Stimulated activated naive CD8-positive, alpha-beta T cell treated with anti-CD3 and anti-CD28 coated beads, Interleukin-15, amount 100 ng/mL, for 72 hours (primary cell): ENCODE measurements at regions not wholly inside any gene's neighbourhood (a gene's known extent, or its start where the extent isn't known, plus 50 kb on each side); places are given as distances from the start of the nearest gene placed in this dataset.
A peak's percentile ranks its signal among the peaks of the same experiment; 100 is the strongest.

Experiments used
- ATAC-seq: fragments of 150-1000 bp; cut with Tn5 transposase; 2 replicates; pipeline ENCODE4 v1.10.0; 2021; ENCODE audit warnings: mild to moderate bottlenecking, moderate library complexity
- DNase-seq, 2 donors: peaks; one replicate each; pipeline ENCODE4 v3.0.0; 2021 to 2022
- H3K27ac Mint-ChIP-seq, 2 donors: one replicate each; pipeline ENCODE4 v1.8.0; 2022; ENCODE audit warnings: mild to moderate bottlenecking in 2 of 2, mixed read lengths in 2 of 2, moderate library complexity in 2 of 2
- H3K27me3 Mint-ChIP-seq: one replicate; pipeline ENCODE4 v1.8.0; 2022; ENCODE audit warnings: mixed read lengths
- H3K4me1 Mint-ChIP-seq: one replicate; pipeline ENCODE4 v1.8.0; 2022; ENCODE audit warnings: mild to moderate bottlenecking, mixed read lengths
- H3K4me3 Mint-ChIP-seq, 2 donors: one replicate each; pipeline ENCODE4 v1.8.0; 2022; ENCODE audit warnings: mild to moderate bottlenecking in 2 of 2, mixed read lengths in 2 of 2, moderate library complexity in 1 of 2
- H3K9me3 Mint-ChIP-seq, 2 donors: one replicate each; pipeline ENCODE4 v1.8.0; 2022; ENCODE audit warnings: mixed read lengths in 2 of 2

DNA sequence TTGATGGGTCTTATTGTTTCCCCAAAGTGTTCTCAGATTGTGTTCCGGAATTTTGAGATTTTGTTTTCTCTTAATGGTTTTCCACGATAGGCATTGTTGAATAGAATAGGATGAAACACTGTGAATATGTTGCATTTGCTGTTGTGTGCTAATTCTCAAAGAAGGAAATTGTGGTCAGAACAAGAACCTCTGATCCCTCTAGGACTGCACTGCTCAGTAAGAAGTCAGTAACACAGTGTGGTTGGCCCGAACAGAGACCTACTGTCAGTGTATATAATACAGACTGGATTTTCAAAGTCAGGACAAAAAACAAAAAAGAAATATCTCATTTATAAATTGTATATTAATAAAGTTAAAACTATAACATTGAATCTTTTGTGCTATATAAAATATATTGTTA, 494.8 kb downstream of the MAT2B start:
- Mint-ChIP-seq H3K27ac (no peak overlapping the region), H3K27me3 (no peaks in the 10 kb centered on the region), H3K4me1 (no peaks in the 10 kb centered on the region), H3K4me3 (no peak overlapping the region), H3K9me3 (no peaks in the 10 kb centered on the region)
- DNase-seq, result no peak
- no peak for ATAC-seq

- no peak for ATAC-seq
Observed at GRCh38 chr5:164000819-164001218, 495.4 kb downstream of the MAT2B start.

DNA sequence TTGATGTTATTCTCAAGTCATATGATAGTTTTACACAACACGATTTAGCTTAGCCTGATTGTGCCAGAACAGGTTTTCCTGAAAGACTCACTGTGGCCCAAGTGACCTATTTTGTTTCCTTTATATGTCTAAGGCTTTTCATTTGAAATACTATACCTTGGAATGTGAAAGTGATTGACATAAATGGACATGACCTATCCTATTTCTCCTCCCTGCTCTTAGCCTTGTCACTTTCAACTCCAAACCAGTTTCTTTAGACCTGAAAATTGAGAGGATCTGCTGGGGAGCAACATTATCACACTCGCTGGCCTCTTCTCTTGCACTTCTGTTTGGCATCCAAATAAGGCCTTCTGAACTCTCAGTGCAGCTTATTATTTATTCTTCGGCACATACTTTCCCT, 496.8 kb downstream of the MAT2B start:
- Mint-ChIP-seq H3K4me1 (no peaks in the 10 kb centered on the region), H3K4me3 (no peak overlapping the region)
- no peak for DNase-seq

More at GRCh38 chr5:164000819-164001218, 495.4 kb downstream of the MAT2B start:
- DNase-seq, result no peak
- H3K4me1 Mint-ChIP-seq, result no peaks in the 10 kb centered on the region
- no peak overlapping the region for H3K4me3 Mint-ChIP-seq
- H3K27me3 Mint-ChIP-seq, result no peaks in the 10 kb centered on the region
- H3K9me3 Mint-ChIP-seq, result no peaks in the 10 kb centered on the region
- H3K27ac Mint-ChIP-seq, result no peak overlapping the region

GRCh38 chr5:164002628-164003027, 497.2 kb downstream of the MAT2B start:
- Mint-ChIP-seq H3K27me3 (no peaks in the 10 kb centered on the region), H3K4me1 (no peaks in the 10 kb centered on the region), H3K27ac (no peak overlapping the region), H3K9me3 (no peaks in the 10 kb centered on the region), H3K4me3 (no peak overlapping the region)
- DNase-seq (no peak), ATAC-seq (no peak)

More for the DNA sequence above, 496.8 kb downstream of the MAT2B start:
- no peaks in the 10 kb centered on the region for H3K9me3 Mint-ChIP-seq
- no peaks in the 10 kb centered on the region for H3K27me3 Mint-ChIP-seq
- H3K27ac Mint-ChIP-seq, result no peak overlapping the region
- no peak for ATAC-seq

DNA sequence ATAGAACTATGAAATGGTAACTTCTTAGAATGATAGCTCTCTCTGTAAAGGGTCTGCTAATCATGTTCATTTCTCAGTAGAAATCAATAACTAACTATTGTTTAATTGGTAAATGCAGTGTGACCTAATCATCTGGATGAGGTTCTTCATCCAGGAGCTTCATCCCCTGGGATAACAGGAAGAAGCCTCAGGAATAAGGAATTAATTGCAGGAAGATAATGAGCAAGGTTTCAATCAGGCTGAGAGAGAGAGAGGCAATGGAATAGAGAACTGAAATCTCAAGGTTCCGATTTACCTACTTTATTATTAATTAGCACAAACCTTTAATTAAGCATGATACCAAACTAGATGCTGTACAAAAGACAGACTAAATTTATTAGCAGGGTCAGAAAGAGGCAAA, 499.7 kb downstream of the MAT2B start:
- no peak overlapping the region for H3K4me3 Mint-ChIP-seq
- no peaks in the 10 kb centered on the region for H3K27me3 Mint-ChIP-seq
- H3K9me3 Mint-ChIP-seq, result no peaks in the 10 kb centered on the region
- DNase-seq, result no peak
- H3K27ac Mint-ChIP-seq, result no peak overlapping the region
- ATAC-seq, result no peak
- H3K4me1 Mint-ChIP-seq, result no peaks in the 10 kb centered on the region

- ATAC-seq, result no peak
- Mint-ChIP-seq H3K27ac (no peak overlapping the region), H3K4me1 (no peaks in the 10 kb centered on the region), H3K27me3 (no peaks in the 10 kb centered on the region), H3K4me3 (no peak overlapping the region), H3K9me3 (no peaks in the 10 kb centered on the region)
- no peak for DNase-seq
Observed at GRCh38 chr5:164007064-164007463, 501.6 kb downstream of the MAT2B start.

DNA sequence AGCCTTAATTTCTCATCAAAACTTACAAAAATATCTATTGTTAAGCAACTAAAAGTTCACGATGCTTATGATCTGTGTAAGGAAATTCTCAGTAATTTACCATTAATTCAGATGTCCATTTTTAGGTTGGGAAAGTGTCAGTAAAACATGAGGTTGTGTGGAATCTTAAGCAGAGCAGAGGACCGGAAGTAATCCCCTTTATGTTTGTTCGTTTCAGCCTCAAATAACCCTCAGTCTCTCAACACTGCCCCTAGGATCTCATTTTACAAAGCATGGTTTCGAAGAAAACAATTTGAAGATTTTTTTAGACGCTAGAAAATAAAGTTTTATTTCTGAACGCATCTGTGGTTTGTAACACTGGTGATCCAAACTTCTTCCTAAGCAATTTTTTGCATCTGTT, 504.2 kb downstream of the MAT2B start:
- H3K27ac Mint-ChIP-seq, result no peak overlapping the region
- ATAC-seq (no peak), DNase-seq (no peak)
- no peaks in the 10 kb centered on the region for H3K9me3 Mint-ChIP-seq
- no peaks in the 10 kb centered on the region for H3K4me1 Mint-ChIP-seq
- no peak overlapping the region for H3K4me3 Mint-ChIP-seq
- no peaks in the 10 kb centered on the region for H3K27me3 Mint-ChIP-seq

DNA sequence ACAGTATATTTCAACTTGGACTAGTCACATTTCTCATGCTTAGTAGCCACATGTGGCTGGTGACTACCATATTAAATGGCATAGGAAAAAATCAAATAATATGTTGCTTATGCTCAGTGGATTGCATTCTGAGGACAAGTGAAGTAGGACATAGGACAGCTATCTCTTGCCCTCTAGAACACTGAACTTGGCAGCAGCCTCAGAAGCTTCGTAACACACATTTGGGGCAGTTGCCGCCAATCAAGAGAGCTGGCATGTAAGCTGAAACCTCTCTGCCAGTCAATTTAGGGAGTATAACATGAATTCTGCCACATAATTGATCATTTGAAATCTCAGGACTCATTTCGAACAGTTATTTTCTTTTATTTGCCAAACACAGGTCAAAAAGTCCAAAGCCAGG, 505.5 kb downstream of the MAT2B start:
- ATAC-seq (no peak), DNase-seq (no peak)
- Mint-ChIP-seq H3K27ac (no peak overlapping the region), H3K4me3 (no peak overlapping the region), H3K4me1 (no peaks in the 10 kb centered on the region), H3K9me3 (no peaks in the 10 kb centered on the region), H3K27me3 (no peaks in the 10 kb centered on the region)

DNA sequence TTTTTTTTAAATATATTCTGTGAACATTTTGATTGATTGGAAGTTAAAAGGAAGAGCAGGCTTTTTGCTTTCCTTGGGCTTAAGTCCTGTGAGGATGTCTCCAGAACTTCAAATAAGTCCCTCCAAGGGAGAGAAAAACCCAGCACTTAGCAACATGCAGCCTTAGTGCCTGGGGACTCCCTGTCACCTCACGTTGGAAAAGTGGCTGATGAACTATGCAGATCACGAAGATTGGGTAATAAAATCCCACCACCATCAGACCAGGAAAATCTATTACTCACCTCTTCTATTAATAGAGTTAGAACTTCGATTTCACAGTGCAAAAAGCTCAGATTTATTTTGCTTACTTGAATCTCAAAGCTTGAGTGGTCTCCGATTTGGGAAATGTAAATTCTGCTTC, 507.0 kb downstream of the MAT2B start:
- Mint-ChIP-seq H3K4me1 (no peaks in the 10 kb centered on the region), H3K27ac (no peak overlapping the region), H3K9me3 (no peaks in the 10 kb centered on the region), H3K27me3 (no peaks in the 10 kb centered on the region), H3K4me3 (no peak overlapping the region)
- ATAC-seq (no peak), DNase-seq (no peak)

DNA sequence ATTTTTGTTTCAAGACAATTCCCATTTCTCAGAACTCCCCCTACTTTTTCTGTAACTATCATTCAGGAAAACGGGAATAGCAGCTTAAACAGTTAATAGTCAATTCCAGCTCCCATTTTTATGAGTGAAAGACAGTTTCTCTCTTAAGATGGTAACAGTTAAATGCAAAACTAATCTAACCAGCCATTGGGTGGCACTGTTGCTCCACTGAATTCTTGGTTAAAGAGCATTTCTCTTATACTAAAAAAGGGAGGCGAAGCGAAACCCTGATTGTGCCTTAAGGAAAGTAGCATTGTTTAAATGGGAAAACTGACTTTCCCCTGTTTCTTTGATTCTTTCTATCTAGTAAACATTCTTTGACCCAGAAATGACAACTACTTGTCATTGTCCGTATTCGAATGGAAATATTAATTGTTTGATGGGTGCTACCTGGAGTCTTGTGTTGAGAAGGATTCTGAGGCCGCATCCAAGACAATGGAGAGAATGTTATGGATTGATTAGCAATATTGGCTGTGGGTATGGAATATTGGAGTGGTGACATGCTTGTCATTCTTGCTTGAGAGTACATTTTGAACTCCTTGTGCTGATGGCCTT, 507.8 kb downstream of the MAT2B start:
- no peaks in the 10 kb centered on the region for H3K4me1 Mint-ChIP-seq
- DNase-seq, result peak; percentile 9 to 17
- no peak overlapping the region for H3K27ac Mint-ChIP-seq
- H3K4me3 Mint-ChIP-seq, result no peak overlapping the region
- H3K9me3 Mint-ChIP-seq, result no peaks in the 10 kb centered on the region
- no peak for ATAC-seq
- H3K27me3 Mint-ChIP-seq, result no peaks in the 10 kb centered on the region

GRCh38 chr5:164020116-164020515, 514.7 kb downstream of the MAT2B start:
- no peak for DNase-seq
- no peak for ATAC-seq
- Mint-ChIP-seq H3K4me1 (no peaks in the 10 kb centered on the region), H3K4me3 (no peak overlapping the region), H3K27ac (no peak overlapping the region), H3K9me3 (no peaks in the 10 kb centered on the region), H3K27me3 (no peaks in the 10 kb centered on the region)

DNA sequence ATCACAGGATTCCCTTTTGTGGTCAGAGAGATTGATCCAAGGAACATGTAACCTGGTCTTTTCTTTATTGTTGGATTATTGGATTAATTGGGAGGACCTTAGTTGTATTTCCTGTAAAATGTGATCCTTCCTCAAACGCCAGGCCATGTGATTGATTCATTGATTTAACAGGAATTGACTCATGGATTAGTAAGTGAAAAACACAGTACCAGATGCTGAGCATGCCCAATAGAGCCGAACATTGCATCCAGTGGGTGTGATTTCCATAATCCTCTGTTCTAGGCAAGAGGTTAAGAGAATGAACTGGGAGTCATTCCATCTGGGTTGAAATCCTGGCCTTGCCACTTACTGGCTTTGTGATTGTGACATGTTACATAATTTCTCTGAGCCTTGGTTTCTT, 522.3 kb downstream of the MAT2B start:
- ATAC-seq, result no peak
- H3K4me3 Mint-ChIP-seq, result no peak overlapping the region
- no peak overlapping the region for H3K27ac Mint-ChIP-seq
- H3K27me3 Mint-ChIP-seq, result no peaks in the 10 kb centered on the region
- no peak for DNase-seq
- peaks cover 0 to 8% of the 10 kb centered on the region in 2 donors for H3K9me3 Mint-ChIP-seq
- no peaks in the 10 kb centered on the region for H3K4me1 Mint-ChIP-seq

- no peak for ATAC-seq
- Mint-ChIP-seq H3K4me3 (no peak overlapping the region), H3K27ac (no peak overlapping the region), H3K9me3 (peaks cover 0 to 18% of the 10 kb centered on the region in 2 donors), H3K4me1 (no peaks in the 10 kb centered on the region), H3K27me3 (no peaks in the 10 kb centered on the region)
- no peak for DNase-seq
Observed at GRCh38 chr5:164038128-164038783, 532.8 kb downstream of the MAT2B start.

- H3K27me3 Mint-ChIP-seq, result no peaks in the 10 kb centered on the region
- DNase-seq (no peak), ATAC-seq (no peak)
- no peaks in the 10 kb centered on the region for H3K4me1 Mint-ChIP-seq
- H3K9me3 Mint-ChIP-seq, result peaks cover 1 to 16% of the 10 kb centered on the region in 2 donors
- no peak overlapping the region for H3K27ac Mint-ChIP-seq
- no peak overlapping the region for H3K4me3 Mint-ChIP-seq
Observed at GRCh38 chr5:164041105-164041504, 535.7 kb downstream of the MAT2B start.

DNA sequence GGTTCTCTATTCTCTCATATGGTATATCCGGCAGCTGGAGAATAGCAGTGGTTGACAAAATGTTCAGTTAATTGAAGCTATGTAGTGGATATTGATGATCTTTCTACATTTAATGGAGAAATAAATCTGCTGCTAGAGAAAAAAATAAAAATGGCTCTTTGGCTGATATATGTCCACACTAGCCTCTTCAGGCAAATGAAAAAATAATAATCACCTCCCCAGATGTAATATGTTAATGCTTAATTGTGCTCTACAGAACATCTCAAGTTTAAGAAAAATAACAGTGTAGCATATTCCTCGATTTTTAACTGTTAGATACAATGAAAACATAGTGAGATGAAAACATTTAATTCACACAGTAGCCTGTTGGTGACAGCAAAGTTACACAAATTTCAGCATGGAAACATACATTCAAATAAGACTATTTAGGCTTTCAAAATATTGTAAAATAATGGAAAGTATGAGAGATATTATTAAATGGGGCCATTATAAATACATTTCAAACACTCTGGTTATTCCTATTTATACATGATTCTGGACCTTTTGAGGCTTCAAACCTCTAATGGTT, 543.0 kb downstream of the MAT2B start:
- H3K27me3 Mint-ChIP-seq, result no peaks in the 10 kb centered on the region

DNA sequence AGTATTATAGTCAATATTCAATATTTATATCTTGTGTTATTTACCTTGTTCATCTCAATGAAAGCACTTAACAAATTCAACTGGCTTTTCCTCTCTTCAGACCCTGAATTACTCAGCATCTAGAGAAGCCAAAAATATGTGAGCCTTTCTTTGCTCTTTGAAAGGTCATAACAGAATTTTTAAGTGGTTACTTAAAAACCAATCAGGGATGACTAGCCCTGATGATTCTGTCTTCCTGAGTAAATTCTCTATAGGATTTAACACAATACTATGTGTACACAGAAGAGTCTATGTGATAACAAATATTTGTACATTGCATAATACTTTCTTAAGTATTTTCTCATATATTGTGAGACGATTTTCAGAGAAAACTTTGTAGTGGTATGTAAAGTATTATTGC, 546.3 kb downstream of the MAT2B start:
- ATAC-seq (no peak), DNase-seq (no peak)
- no peaks in the 10 kb centered on the region for H3K27me3 Mint-ChIP-seq
- no peaks in the 10 kb centered on the region for H3K4me1 Mint-ChIP-seq
- peaks cover 1 to 14% of the 10 kb centered on the region in 2 donors for H3K9me3 Mint-ChIP-seq
- H3K4me3 Mint-ChIP-seq, result no peak overlapping the region
- H3K27ac Mint-ChIP-seq, result no peak overlapping the region

More for the DNA sequence above, 543.0 kb downstream of the MAT2B start:
- DNase-seq, result no peak
- Mint-ChIP-seq H3K4me1 (no peaks in the 10 kb centered on the region), H3K4me3 (no peak overlapping the region), H3K9me3 (peaks cover 9 to 14% of the 10 kb centered on the region in 2 donors), H3K27ac (no peak overlapping the region)
- no peak for ATAC-seq
